GM12878 (cell line): ENCODE measurements at regions not wholly inside any gene's neighbourhood (a gene's known extent, or its start where the extent isn't known, plus 50 kb on each side); places are given as distances from the start of the nearest gene placed in this dataset.
A peak's percentile ranks its signal among the peaks of the same experiment; 100 is the strongest.

ENCODE experiments used
- ATAC-seq: fragments of 200-7000 bp; cut with Tn5 transposase; 3 replicates; pipeline ENCODE4 v1.9.1; 2020; ENCODE audit warnings: mild to moderate bottlenecking, moderate library complexity
- BruUV-seq: library from RNA; stranded (reverse); fragments of 400-500 nt; replicated peaks from 2 replicates; lab custom pipeline; 2021; lab: Mats Ljungman, UMichigan
- CTCF ChIA-PET: fragments of 300-600 bp; sonication (Branson Sonifier 250); formaldehyde crosslinking; extraction: SDS; loops from one replicate; lab custom pipeline; 2021; ENCODE audit warnings: inconsistent platforms; lab: Yijun Ruan, JAX
- POLR2A ChIA-PET: fragments of 350-600 bp; formaldehyde crosslinking; extraction: SDS; loops from one replicate; lab custom pipeline; 2021; ENCODE audit warnings: inconsistent platforms; lab: Charles Lee
- RAD21 ChIA-PET: fragments of 300-600 bp; sonication (Branson Sonifier 250); formaldehyde crosslinking; loops from one replicate; lab custom pipeline; 2023; ENCODE audit warnings: antibody characterized with exemption; ENCODE audit not compliant: unreplicated experiment; lab: Charles Lee
- SMC1A ChIA-PET: fragments of 300-600 bp; sonication (Branson Sonifier 250); formaldehyde crosslinking; loops from one replicate; lab custom pipeline; 2023; ENCODE audit not compliant: unreplicated experiment, uncharacterized antibody; lab: Charles Lee
- DNase-seq: peaks from one replicate; pipeline ENCODE4 v3.0.0-alpha.2; 2011; ENCODE audit warnings: low read depth, low spot score
- FAIRE-seq: peaks from 3 replicates; lab custom pipeline; 2011; peaks lifted over from hg19 to GRCh38; lab: Jason Lieb, UNC
- H2AFZ ChIP-seq: 2 replicates; pipeline ENCODE4 v1.6.0; 2011; ENCODE audit warnings: low read depth, low read length, control low read depth; ENCODE audit not compliant: control insufficient read depth
- H3K27ac ChIP-seq: 2 replicates; pipeline ENCODE4 v1.5.1; 2011; ENCODE audit warnings: control low read depth; ENCODE audit not compliant: control insufficient read depth, insufficient read depth
- H3K27me3 ChIP-seq, 2 experiments: replicated peaks in 1 of 2; 2 replicates each; pipeline versions ENCODE4 v1.6.0 to v1.6.1; 2011; ENCODE audit warnings: low read length in 1 of 2; ENCODE audit not compliant: control insufficient read depth in 2 of 2, insufficient read depth in 2 of 2
- H3K36me3 ChIP-seq, 2 experiments: 2 replicates each; pipeline ENCODE4 v1.5.1; 2011; ENCODE audit warnings: low read length in 1 of 2; ENCODE audit not compliant: control insufficient read depth in 2 of 2, insufficient read depth in 2 of 2
- H3K4me1 ChIP-seq: 2 replicates; pipeline ENCODE4 v1.6.1; 2011; ENCODE audit warnings: mild to moderate bottlenecking, low read length, moderate library complexity, mixed read lengths; ENCODE audit not compliant: control insufficient read depth, insufficient read depth
- H3K4me2 ChIP-seq: 2 replicates; pipeline ENCODE4 v1.6.0; 2011; ENCODE audit warnings: control low read depth; ENCODE audit not compliant: control insufficient read depth, insufficient read depth
- H3K4me3 ChIP-seq: fragments of 200-600 bp; sonication (generic); 2 replicates; pipeline ENCODE4 v1.5.1; 2016
- H3K79me2 ChIP-seq: 2 replicates; pipeline ENCODE4 v1.6.0; 2011; ENCODE audit warnings: low read length; ENCODE audit not compliant: control insufficient read depth, insufficient read depth
- H3K9ac ChIP-seq: 2 replicates; pipeline ENCODE4 v1.8.0; 2011; ENCODE audit warnings: low read length, control low read depth, mixed read lengths; ENCODE audit not compliant: control insufficient read depth, insufficient read depth
- H3K9me3 ChIP-seq: replicated peaks from 3 replicates; pipeline ENCODE4 v1.5.1; 2011; ENCODE audit warnings: mild to moderate bottlenecking, low read length; ENCODE audit not compliant: control insufficient read depth, insufficient read depth
- H4K20me1 ChIP-seq: 2 replicates; pipeline ENCODE4 v1.6.0; 2011; ENCODE audit not compliant: control insufficient read depth, insufficient read depth
- CBX5 ChIP-seq: sonication (generic); IDR thresholded peaks from 2 replicates; pipeline ENCODE4 v1.6.1; 2016; ENCODE audit warnings: low read depth, moderate library complexity, mild to moderate bottlenecking, inconsistent platforms
- CHD2 ChIP-seq: IDR thresholded peaks from 2 replicates; pipeline ENCODE4 v1.6.1; 2011; ENCODE audit warnings: low read depth, low read length, improper control_type of control experiment, borderline replicate concordance
- DPF2 ChIP-seq: fragments of 450-650 bp; IDR thresholded peaks from 2 replicates; pipeline ENCODE4 v1.6.1; 2017; ENCODE audit warnings: mild to moderate bottlenecking
- GABPA ChIP-seq: IDR thresholded peaks from 2 replicates; pipeline ENCODE4 v1.6.1; 2014; ENCODE audit warnings: antibody characterized with exemption, low read depth, mild to moderate bottlenecking, inconsistent platforms
- HDAC6 ChIP-seq: fragments of 200-600 bp; sonication (generic); IDR thresholded peaks from one replicate; pipeline ENCODE4 v1.8.0; 2017; ENCODE audit warnings: antibody characterized with exemption; ENCODE audit not compliant: unreplicated experiment
- NFIC ChIP-seq: IDR thresholded peaks from 2 replicates; pipeline ENCODE4 v1.6.1; 2012; ENCODE audit warnings: low read depth, mild to moderate bottlenecking, inconsistent platforms, low read length, moderate library complexity
- NFYB ChIP-seq: IDR thresholded peaks from 2 replicates; pipeline ENCODE4 v1.6.1; 2011; ENCODE audit warnings: low read depth, mild to moderate bottlenecking, low read length, improper control_type of control experiment, moderate library complexity; ENCODE audit not compliant: insufficient read depth
- ZNF24 ChIP-seq: fragments of 450-650 bp; IDR thresholded peaks from 2 replicates; pipeline ENCODE4 v1.6.1; 2017; ENCODE audit warnings: antibody characterized with exemption, mild to moderate bottlenecking
- WGBS: methylation state at CpG from one replicate; pipeline ENCODE4 v1.1.6; 2016; ENCODE audit warnings: low lambda C conversion rate; ENCODE audit not compliant: insufficient replicate concordance, insufficient coverage; ENCODE audit errors: missing lambda C conversion rate; 5-methylcytosine and 5-hydroxymethylcytosine counted together
- in situ Hi-C: fragments of 300-500 bp; cut with MboI; formaldehyde crosslinking; loops from 9 replicates; pipeline ENCODE4 v1.14.3; 2018; ENCODE audit warnings: mixed read lengths
- intact Hi-C: fragments of 100-400 bp; cut with micrococcal nuclease; formaldehyde crosslinking; loops from one replicate; pipeline ENCODE4 v1.14.2; 2022; ENCODE audit not compliant: unreplicated experiment
- TF ChIP-seq, protein P1 (sequence below): fragments of 450-650 bp; IDR thresholded peaks from 2 replicates; pipeline ENCODE4 v1.6.1; 2016; ENCODE audit warnings: mild to moderate bottlenecking
- TF ChIP-seq, protein P2 (sequence below): fragments of 150-350 bp; IDR thresholded peaks from 2 replicates; pipeline ENCODE4 v1.6.1; 2016; ENCODE audit warnings: low read depth, low read length
- TF ChIP-seq, protein P3 (sequence below): fragments of 450-650 bp; IDR thresholded peaks from 2 replicates; pipeline ENCODE4 v1.6.1; 2016; ENCODE audit warnings: mild to moderate bottlenecking

DNA sequence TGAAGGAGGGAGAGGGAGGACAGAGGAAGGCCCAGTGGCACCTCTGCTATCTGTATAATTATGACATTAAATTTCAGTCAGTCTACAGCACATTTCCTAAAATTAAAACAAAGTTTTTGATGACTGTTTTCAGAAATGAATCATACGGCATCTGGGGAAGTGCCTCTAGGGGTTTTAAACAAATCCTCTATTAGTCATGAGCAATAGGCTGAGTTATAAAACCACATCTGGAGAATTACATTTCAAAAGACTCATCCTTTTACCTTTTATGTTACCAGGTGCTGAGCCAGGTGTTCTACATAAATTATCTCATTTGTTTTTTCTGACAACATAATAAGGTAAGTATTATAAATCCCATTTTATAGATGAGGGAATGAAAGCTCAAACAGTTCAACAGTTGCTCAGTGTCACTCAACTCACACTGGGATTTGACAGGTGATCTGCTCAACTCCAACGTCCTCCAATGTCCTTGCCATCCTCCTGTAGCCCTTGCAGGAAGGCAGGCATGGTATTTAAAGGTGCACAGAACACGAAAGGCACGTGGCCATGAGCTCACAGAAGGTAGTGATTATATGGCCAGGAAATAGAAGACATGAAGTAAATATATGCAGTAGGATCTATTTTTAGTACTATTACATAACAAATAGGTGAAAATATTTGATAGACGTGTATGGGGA is 184.2 kb upstream of the MAN1A1 start:
- Histone ChIP-seq H2AFZ (peak overlapping the region; percentile 19), H3K4me3 (no peak overlapping the region), H3K4me1 (peaks cover 13% of the 10 kb centered on the region), H3K27me3 (no peaks in the 10 kb centered on the region), H4K20me1 (no peaks in the 10 kb centered on the region), H3K4me2 (peak overlapping the region; percentile 55), H3K9me3 (no peaks in the 10 kb centered on the region), H3K79me2 (no peaks in the 10 kb centered on the region), H3K27ac (0 out of 2 replicates have a peak overlapping the region, but pooled peaks have one; percentile 15), H3K36me3 (no peaks in the 10 kb centered on the region), H3K9ac (no peak overlapping the region)
- ChIA-PET CTCF (interaction anchor here (0.5 to 2.4 kb wide), 5 partner anchors 11 to 485 kb away, joined by 3 to 11 read pairs (median 3); no protein-coding TSS in a partner anchor), SMC1A (interaction anchor here (0.5 to 2.4 kb wide), 13 partner anchors 14 to 191 kb away, joined by 3 to 9 read pairs (median 4); no protein-coding TSS in a partner anchor), POLR2A (interaction anchor here (0.6 to 1.2 kb wide), 2 partner anchors 189 to 203 kb away, joined by 3 read pairs; no protein-coding TSS in a partner anchor), RAD21 (interaction anchor here (0.7 to 2.2 kb wide), 7 partner anchors 9 to 186 kb away, joined by 3 to 9 read pairs (median 4); no protein-coding TSS in a partner anchor)
- DNase-seq (peak; percentile 21), ATAC-seq (peak; percentile 86), FAIRE-seq (no peak)
- 5% methylated on average over 5 of the region's 5 CpGs for WGBS
- intact Hi-C loops (loop anchor here (5.0 to 10.0 kb wide), 2 partner anchors 89 to 181 kb away; no protein-coding TSS in a partner anchor), in situ Hi-C loops (no loop called here)
- no TSS peak for BruUV-seq
- TF ChIP-seq, protein P1, sequence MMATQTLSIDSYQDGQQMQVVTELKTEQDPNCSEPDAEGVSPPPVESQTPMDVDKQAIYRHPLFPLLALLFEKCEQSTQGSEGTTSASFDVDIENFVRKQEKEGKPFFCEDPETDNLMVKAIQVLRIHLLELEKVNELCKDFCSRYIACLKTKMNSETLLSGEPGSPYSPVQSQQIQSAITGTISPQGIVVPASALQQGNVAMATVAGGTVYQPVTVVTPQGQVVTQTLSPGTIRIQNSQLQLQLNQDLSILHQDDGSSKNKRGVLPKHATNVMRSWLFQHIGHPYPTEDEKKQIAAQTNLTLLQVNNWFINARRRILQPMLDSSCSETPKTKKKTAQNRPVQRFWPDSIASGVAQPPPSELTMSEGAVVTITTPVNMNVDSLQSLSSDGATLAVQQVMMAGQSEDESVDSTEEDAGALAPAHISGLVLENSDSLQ = peak; percentile 56
- TF ChIP-seq HDAC6 (no peak), CHD2 (no peak), DPF2 (peak; percentile 61), ZNF24 (no peak), CBX5 (no peak), GABPA (0 out of 2 replicates have a peak, but pooled peaks have one; percentile 45), NFYB (no peak), NFIC (peak; percentile 87)
- TF ChIP-seq, protein P2, sequence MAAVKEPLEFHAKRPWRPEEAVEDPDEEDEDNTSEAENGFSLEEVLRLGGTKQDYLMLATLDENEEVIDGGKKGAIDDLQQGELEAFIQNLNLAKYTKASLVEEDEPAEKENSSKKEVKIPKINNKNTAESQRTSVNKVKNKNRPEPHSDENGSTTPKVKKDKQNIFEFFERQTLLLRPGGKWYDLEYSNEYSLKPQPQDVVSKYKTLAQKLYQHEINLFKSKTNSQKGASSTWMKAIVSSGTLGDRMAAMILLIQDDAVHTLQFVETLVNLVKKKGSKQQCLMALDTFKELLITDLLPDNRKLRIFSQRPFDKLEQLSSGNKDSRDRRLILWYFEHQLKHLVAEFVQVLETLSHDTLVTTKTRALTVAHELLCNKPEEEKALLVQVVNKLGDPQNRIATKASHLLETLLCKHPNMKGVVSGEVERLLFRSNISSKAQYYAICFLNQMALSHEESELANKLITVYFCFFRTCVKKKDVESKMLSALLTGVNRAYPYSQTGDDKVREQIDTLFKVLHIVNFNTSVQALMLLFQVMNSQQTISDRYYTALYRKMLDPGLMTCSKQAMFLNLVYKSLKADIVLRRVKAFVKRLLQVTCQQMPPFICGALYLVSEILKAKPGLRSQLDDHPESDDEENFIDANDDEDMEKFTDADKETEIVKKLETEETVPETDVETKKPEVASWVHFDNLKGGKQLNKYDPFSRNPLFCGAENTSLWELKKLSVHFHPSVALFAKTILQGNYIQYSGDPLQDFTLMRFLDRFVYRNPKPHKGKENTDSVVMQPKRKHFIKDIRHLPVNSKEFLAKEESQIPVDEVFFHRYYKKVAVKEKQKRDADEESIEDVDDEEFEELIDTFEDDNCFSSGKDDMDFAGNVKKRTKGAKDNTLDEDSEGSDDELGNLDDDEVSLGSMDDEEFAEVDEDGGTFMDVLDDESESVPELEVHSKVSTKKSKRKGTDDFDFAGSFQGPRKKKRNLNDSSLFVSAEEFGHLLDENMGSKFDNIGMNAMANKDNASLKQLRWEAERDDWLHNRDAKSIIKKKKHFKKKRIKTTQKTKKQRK = no peak
- TF ChIP-seq, protein P3, sequence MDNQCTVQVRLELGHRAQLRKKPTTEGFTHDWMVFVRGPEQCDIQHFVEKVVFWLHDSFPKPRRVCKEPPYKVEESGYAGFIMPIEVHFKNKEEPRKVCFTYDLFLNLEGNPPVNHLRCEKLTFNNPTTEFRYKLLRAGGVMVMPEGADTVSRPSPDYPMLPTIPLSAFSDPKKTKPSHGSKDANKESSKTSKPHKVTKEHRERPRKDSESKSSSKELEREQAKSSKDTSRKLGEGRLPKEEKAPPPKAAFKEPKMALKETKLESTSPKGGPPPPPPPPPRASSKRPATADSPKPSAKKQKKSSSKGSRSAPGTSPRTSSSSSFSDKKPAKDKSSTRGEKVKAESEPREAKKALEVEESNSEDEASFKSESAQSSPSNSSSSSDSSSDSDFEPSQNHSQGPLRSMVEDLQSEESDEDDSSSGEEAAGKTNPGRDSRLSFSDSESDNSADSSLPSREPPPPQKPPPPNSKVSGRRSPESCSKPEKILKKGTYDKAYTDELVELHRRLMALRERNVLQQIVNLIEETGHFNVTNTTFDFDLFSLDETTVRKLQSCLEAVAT = no peak
